Keratinocyte (primary cell): ENCODE measurements at regions not wholly inside any gene's neighbourhood (a gene's known extent, or its start where the extent isn't known, plus 50 kb on each side); places are given as distances from the start of the nearest gene placed in this dataset.

Source experiments
- CTCF ChIP-seq, 3 experiments: IDR thresholded peaks in 1 of 3; conservative IDR thresholded peaks in 1 of 3; optimal IDR thresholded peaks in 1 of 3; 2 replicates in 2 of 3; 3 replicates in 1 of 3; pipeline versions ENCODE3 to v1.5.1; 2011; ENCODE audit warnings: low read length in 3 of 3, mild to moderate bottlenecking in 3 of 3, moderate library complexity in 2 of 3, control low read depth in 1 of 3, inconsistent platforms in 1 of 3; ENCODE audit not compliant: insufficient read depth in 2 of 3; ENCODE audit errors: extremely low read depth in 1 of 3
- EZH2 ChIP-seq: IDR thresholded peaks from one replicate; pipeline ENCODE4 v1.6.1; 2012; ENCODE audit warnings: inconsistent platforms, mild to moderate bottlenecking, low read length, moderate library complexity

- no peak for TF ChIP-seq CTCF (optimal IDR thresholded peaks at IDR 0.05 in 1 of 3, IDR thresholded peaks at IDR 0.05 in 1 of 3, conservative IDR thresholded peaks at IDR 0.05 in 1 of 3; ENCODE audit: extremely low read depth in 1 of 3, insufficient read depth in 2 of 3, low read length in 3 of 3)
- no peak for TF ChIP-seq EZH2
Measured at GRCh38 chr13:73397496-73398305, 338.9 kb downstream of the KLF5 start.
